DOHH2 (cell line): ENCODE measurements at regions not wholly inside any gene's neighbourhood (a gene's known extent, or its start where the extent isn't known, plus 50 kb on each side); places are given as distances from the start of the nearest gene placed in this dataset.

Experiments used
- H3F3A ChIP-seq: fragments of 200-600 bp; sonication (generic), shearing (Covaris generic); 2 replicates; pipeline ENCODE4 v1.6.0; 2016; ENCODE audit warnings: antibody characterized with exemption, mild to moderate bottlenecking; ENCODE audit not compliant: control insufficient read depth, insufficient read depth
- H3K27ac ChIP-seq: fragments of 200-600 bp; sonication (generic); 2 replicates; pipeline ENCODE4 v1.5.1; 2014; ENCODE audit warnings: low read depth, mild to moderate bottlenecking, low read length, moderate library complexity
- H3K27me3 ChIP-seq: fragments of 200-600 bp; sonication (generic); 2 replicates; pipeline ENCODE4 v1.6.1; 2014; ENCODE audit warnings: mild to moderate bottlenecking, low read length, mixed read lengths; ENCODE audit not compliant: control insufficient read depth
- H3K36me3 ChIP-seq: fragments of 200-600 bp; sonication (generic); 2 replicates; pipeline ENCODE4 v1.6.1; 2014; ENCODE audit warnings: mild to moderate bottlenecking, low read length, moderate library complexity, mixed read lengths; ENCODE audit not compliant: control insufficient read depth
- H3K4me1 ChIP-seq: fragments of 200-600 bp; sonication (generic); 2 replicates; pipeline ENCODE4 v1.6.1; 2014; ENCODE audit warnings: mild to moderate bottlenecking, low read length, mixed read lengths; ENCODE audit not compliant: control insufficient read depth
- H3K4me2 ChIP-seq: fragments of 200-600 bp; sonication (generic); 2 replicates; pipeline ENCODE4 v1.6.0; 2014; ENCODE audit warnings: mild to moderate bottlenecking, low read length, moderate library complexity
- H3K4me3 ChIP-seq: fragments of 200-600 bp; sonication (generic); 2 replicates; pipeline ENCODE4 v1.5.1; 2014; ENCODE audit warnings: mild to moderate bottlenecking, low read length, mixed read lengths
- H3K79me2 ChIP-seq: fragments of 200-600 bp; sonication (generic); 2 replicates; pipeline ENCODE4 v1.6.1; 2014; ENCODE audit warnings: mild to moderate bottlenecking, low read length, mixed read lengths; ENCODE audit not compliant: control insufficient read depth
- H3K9me2 ChIP-seq: fragments of 200-600 bp; sonication (generic); replicated peaks from 2 replicates; pipeline ENCODE4 v1.6.1; 2014; ENCODE audit warnings: mild to moderate bottlenecking, low read length, mixed read lengths; ENCODE audit not compliant: control insufficient read depth
- H3K9me3 ChIP-seq: fragments of 200-600 bp; sonication (generic); 2 replicates; pipeline ENCODE4 v1.6.1; 2014; ENCODE audit warnings: antibody characterized with exemption, low read length, mixed read lengths; ENCODE audit not compliant: control insufficient read depth, insufficient read depth
- H4K20me1 ChIP-seq: fragments of 200-600 bp; sonication (generic); 2 replicates; pipeline ENCODE4 v1.6.0; 2014; ENCODE audit warnings: low read depth, mild to moderate bottlenecking, antibody characterized with exemption, low read length, moderate library complexity; ENCODE audit not compliant: control insufficient read depth, insufficient read depth
- EZH2phosphoT487 ChIP-seq: fragments of 200-600 bp; sonication (generic); IDR thresholded peaks from 2 replicates; pipeline ENCODE4 v1.6.1; 2017; ENCODE audit warnings: borderline replicate concordance, mild to moderate bottlenecking, antibody characterized with exemption, low read length, moderate library complexity, mixed read lengths
- TF ChIP-seq, protein P1 (sequence below): fragments of 200-600 bp; sonication (generic); IDR thresholded peaks from one replicate; pipeline ENCODE4 v1.5.1; 2014; ENCODE audit warnings: antibody characterized with exemption, mild to moderate bottlenecking, low read depth, low read length; ENCODE audit not compliant: poor library complexity, severe bottlenecking

DNA sequence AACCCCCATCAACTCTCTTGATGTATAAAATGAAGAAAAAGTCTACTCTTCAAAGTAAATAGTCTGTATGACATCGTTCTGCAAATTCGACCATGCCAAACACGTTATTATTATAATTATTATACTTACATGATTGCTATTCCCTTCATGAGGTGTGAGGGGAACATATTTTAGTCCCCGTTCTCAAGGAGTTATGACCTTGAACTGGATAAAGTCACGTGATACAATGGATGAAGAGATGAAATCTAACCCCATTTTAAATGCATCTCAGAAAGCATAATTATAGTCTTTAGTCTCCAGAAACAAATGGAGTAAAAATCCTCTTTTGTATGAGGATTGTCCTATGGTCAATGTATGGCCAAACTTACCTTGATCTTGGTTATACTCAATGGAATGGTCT lies 250.3 kb downstream of the HS3ST1 start:
- no peaks in the 10 kb centered on the region for H4K20me1 ChIP-seq
- H3K4me3 ChIP-seq = no peak overlapping the region
- no peak overlapping the region for H3K27ac ChIP-seq
- H3K9me2 ChIP-seq = no peaks in the 10 kb centered on the region
- no peaks in the 10 kb centered on the region for H3K27me3 ChIP-seq
- no peaks in the 10 kb centered on the region for H3K36me3 ChIP-seq
- H3K4me1 ChIP-seq = no peaks in the 10 kb centered on the region
- TF ChIP-seq, protein P1, sequence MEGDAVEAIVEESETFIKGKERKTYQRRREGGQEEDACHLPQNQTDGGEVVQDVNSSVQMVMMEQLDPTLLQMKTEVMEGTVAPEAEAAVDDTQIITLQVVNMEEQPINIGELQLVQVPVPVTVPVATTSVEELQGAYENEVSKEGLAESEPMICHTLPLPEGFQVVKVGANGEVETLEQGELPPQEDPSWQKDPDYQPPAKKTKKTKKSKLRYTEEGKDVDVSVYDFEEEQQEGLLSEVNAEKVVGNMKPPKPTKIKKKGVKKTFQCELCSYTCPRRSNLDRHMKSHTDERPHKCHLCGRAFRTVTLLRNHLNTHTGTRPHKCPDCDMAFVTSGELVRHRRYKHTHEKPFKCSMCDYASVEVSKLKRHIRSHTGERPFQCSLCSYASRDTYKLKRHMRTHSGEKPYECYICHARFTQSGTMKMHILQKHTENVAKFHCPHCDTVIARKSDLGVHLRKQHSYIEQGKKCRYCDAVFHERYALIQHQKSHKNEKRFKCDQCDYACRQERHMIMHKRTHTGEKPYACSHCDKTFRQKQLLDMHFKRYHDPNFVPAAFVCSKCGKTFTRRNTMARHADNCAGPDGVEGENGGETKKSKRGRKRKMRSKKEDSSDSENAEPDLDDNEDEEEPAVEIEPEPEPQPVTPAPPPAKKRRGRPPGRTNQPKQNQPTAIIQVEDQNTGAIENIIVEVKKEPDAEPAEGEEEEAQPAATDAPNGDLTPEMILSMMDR = no peak
- no peak for TF ChIP-seq EZH2phosphoT487
- no peaks in the 10 kb centered on the region for H3F3A ChIP-seq
- no peaks in the 10 kb centered on the region for H3K79me2 ChIP-seq
- H3K9me3 ChIP-seq = no peaks in the 10 kb centered on the region
- H3K4me2 ChIP-seq = no peak overlapping the region

DNA sequence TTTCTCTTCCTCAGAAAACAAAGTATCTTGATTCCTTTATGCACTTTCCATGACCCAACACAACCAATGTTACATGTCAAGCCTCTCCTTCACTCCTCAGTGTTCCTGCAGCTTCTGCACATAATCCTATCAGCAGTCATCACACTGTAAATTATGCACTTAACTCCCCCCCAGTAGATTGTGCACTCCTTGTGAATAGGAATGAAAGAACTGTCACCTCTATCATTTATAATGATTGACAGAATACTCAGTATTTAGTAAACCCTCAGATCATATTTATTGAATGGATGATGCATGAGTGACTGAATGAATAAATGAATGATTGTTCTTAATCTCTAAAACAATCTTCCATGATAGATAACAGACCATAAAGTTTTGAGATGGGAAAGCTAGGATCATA lies 253.3 kb downstream of the HS3ST1 start:
- Histone ChIP-seq H3K79me2 (no peaks in the 10 kb centered on the region), H3K36me3 (no peaks in the 10 kb centered on the region), H3K9me2 (no peaks in the 10 kb centered on the region), H3K4me3 (no peak overlapping the region), H3K27me3 (no peaks in the 10 kb centered on the region), H3F3A (no peaks in the 10 kb centered on the region), H3K9me3 (no peaks in the 10 kb centered on the region), H3K27ac (no peak overlapping the region), H4K20me1 (no peaks in the 10 kb centered on the region), H3K4me2 (no peak overlapping the region), H3K4me1 (no peaks in the 10 kb centered on the region)
- TF ChIP-seq, protein P1 = no peak
- no peak for TF ChIP-seq EZH2phosphoT487

DNA sequence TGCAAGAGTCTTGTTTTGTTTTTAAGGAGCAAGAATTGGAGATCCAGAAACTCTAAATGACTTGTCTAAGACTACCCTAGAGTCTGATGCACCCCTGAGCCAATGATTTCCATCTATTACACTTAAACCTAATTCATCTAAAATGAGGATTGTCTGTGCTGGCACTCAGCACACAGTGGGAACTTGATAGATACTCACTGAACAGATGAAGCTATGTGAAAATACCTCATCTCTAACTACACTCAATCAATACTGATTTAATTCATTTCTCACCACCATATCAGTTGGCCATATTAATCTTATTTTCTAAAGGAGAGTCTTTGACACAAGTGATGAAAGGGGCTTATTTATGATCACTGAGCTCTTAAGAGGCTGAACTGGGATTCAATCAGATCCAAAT lies 262.1 kb downstream of the HS3ST1 start:
- TF ChIP-seq, protein P1 = no peak
- no peak for TF ChIP-seq EZH2phosphoT487
- Histone ChIP-seq H3K4me2 (no peak overlapping the region), H3K9me3 (no peaks in the 10 kb centered on the region), H3K79me2 (no peaks in the 10 kb centered on the region), H3K27me3 (no peaks in the 10 kb centered on the region), H3F3A (no peaks in the 10 kb centered on the region), H3K4me1 (no peaks in the 10 kb centered on the region), H3K27ac (no peak overlapping the region), H3K36me3 (no peaks in the 10 kb centered on the region), H3K9me2 (no peaks in the 10 kb centered on the region), H3K4me3 (no peak overlapping the region), H4K20me1 (no peaks in the 10 kb centered on the region)

DNA sequence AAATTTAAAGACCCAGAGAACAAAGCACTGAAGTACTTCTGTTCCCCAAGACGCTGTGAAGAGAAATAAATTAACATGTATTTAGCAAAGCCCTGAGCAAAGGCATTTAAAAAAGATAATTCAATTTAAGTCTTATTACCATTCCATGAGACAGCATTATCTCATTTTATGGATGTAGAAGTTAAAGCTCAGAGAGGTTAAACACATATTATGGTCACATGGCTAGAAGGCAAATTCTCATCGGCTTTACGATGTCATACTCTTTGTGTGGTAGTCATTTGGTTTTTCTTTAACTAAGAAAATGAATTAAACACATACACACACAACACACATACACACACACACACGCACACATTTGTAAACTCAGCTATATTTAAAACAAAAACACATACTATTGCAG lies 262.7 kb downstream of the HS3ST1 start:
- no peaks in the 10 kb centered on the region for H3K36me3 ChIP-seq
- H3K27ac ChIP-seq = no peak overlapping the region
- no peaks in the 10 kb centered on the region for H3K79me2 ChIP-seq
- H4K20me1 ChIP-seq = no peaks in the 10 kb centered on the region
- H3K4me3 ChIP-seq = no peak overlapping the region
- H3K4me1 ChIP-seq = no peaks in the 10 kb centered on the region
- H3K9me2 ChIP-seq = no peaks in the 10 kb centered on the region
- H3K4me2 ChIP-seq = no peak overlapping the region
- H3K27me3 ChIP-seq = no peaks in the 10 kb centered on the region
- H3K9me3 ChIP-seq = no peaks in the 10 kb centered on the region
- no peaks in the 10 kb centered on the region for H3F3A ChIP-seq
- TF ChIP-seq EZH2phosphoT487 = no peak
- TF ChIP-seq, protein P1 = no peak
